H9 (cell line): ENCODE measurements at regions not wholly inside any gene's neighbourhood (a gene's known extent, or its start where the extent isn't known, plus 50 kb on each side); places are given as distances from the start of the nearest gene placed in this dataset.

Experiments
- DNase-seq: peaks from one replicate; pipeline ENCODE4 v3.0.0-alpha.2; 2017
- H2AFZ ChIP-seq: one replicate; pipeline ENCODE4 v1.6.1; 2013; ENCODE audit warnings: mild to moderate bottlenecking, low read length, control low read depth, moderate library complexity
- H2AK5ac ChIP-seq: 2 replicates; pipeline ENCODE4 v1.6.1; 2013; ENCODE audit warnings: low read length, control low read depth, mixed read lengths; ENCODE audit not compliant: insufficient read length
- H2BK120ac ChIP-seq: one replicate; pipeline ENCODE4 v1.6.1; 2013; ENCODE audit warnings: low read depth, mild to moderate bottlenecking, low read length, control low read depth, inconsistent platforms; ENCODE audit not compliant: poor library complexity, severe bottlenecking
- H2BK12ac ChIP-seq: 2 replicates; pipeline ENCODE4 v1.6.1; 2013; ENCODE audit warnings: low read length, control low read depth, mixed read lengths, low read depth; ENCODE audit not compliant: insufficient read length
- H2BK15ac ChIP-seq: 2 replicates; pipeline ENCODE4 v1.6.1; 2013; ENCODE audit warnings: low read depth, low read length, control low read depth
- H2BK20ac ChIP-seq: one replicate; pipeline ENCODE4 v1.6.1; 2013; ENCODE audit warnings: low read depth, mild to moderate bottlenecking, low read length, control low read depth, inconsistent platforms; ENCODE audit not compliant: poor library complexity, severe bottlenecking
- H2BK5ac ChIP-seq: 2 replicates; pipeline ENCODE4 v1.6.1; 2013; ENCODE audit warnings: low read length, control low read depth, mixed read lengths; ENCODE audit not compliant: insufficient read length
- H3K14ac ChIP-seq: 2 replicates; pipeline ENCODE4 v1.6.1; 2013; ENCODE audit warnings: low read length, control low read depth; ENCODE audit not compliant: insufficient read depth
- H3K18ac ChIP-seq: 2 replicates; pipeline ENCODE4 v1.6.1; 2013; ENCODE audit warnings: low read depth, mild to moderate bottlenecking, mixed read lengths, low read length, control low read depth; ENCODE audit not compliant: insufficient read length
- H3K23ac ChIP-seq: 2 replicates; pipeline ENCODE4 v1.6.1; 2013; ENCODE audit warnings: low read length, control low read depth, mixed read lengths, low read depth; ENCODE audit not compliant: insufficient read length
- H3K23me2 ChIP-seq: 2 replicates; pipeline ENCODE4 v1.6.1; 2013; ENCODE audit warnings: low read depth, mild to moderate bottlenecking, mixed read lengths, low read length, control low read depth; ENCODE audit not compliant: insufficient read length, poor library complexity, severe bottlenecking
- H3K27ac ChIP-seq: 2 replicates; pipeline ENCODE4 v1.5.1; 2013; ENCODE audit warnings: low read length, control low read depth, mixed read lengths, low read depth; ENCODE audit not compliant: insufficient read length
- H3K27me3 ChIP-seq: 2 replicates; pipeline ENCODE4 v1.6.1; 2013; ENCODE audit warnings: low read length, control low read depth, inconsistent platforms; ENCODE audit not compliant: insufficient read depth
- H3K4ac ChIP-seq: 2 replicates; pipeline ENCODE4 v1.6.1; 2013; ENCODE audit warnings: low read depth, mild to moderate bottlenecking, control low read depth, inconsistent platforms, low read length, moderate library complexity
- H3K4me1 ChIP-seq: 2 replicates; pipeline ENCODE4 v1.6.1; 2013; ENCODE audit warnings: low read length, control low read depth, inconsistent platforms; ENCODE audit not compliant: insufficient read depth
- H3K4me2 ChIP-seq: 2 replicates; pipeline ENCODE4 v1.6.1; 2013; ENCODE audit warnings: low read length, control low read depth, mixed read lengths; ENCODE audit not compliant: insufficient read length, insufficient read depth
- H3K56ac ChIP-seq: 2 replicates; pipeline ENCODE4 v1.6.1; 2013; ENCODE audit warnings: low read depth, mild to moderate bottlenecking, mixed read lengths, low read length, control low read depth; ENCODE audit not compliant: insufficient read length
- H3K79me1 ChIP-seq: 2 replicates; pipeline ENCODE4 v1.6.1; 2013; ENCODE audit warnings: low read depth, mild to moderate bottlenecking, moderate library complexity, low read length, control low read depth, inconsistent platforms; ENCODE audit not compliant: insufficient read depth, poor library complexity, severe bottlenecking
- H3K79me2 ChIP-seq: 2 replicates; pipeline ENCODE4 v1.6.1; 2013; ENCODE audit warnings: low read length, control low read depth, inconsistent platforms; ENCODE audit not compliant: insufficient read depth
- H3K9ac ChIP-seq: 2 replicates; pipeline ENCODE4 v1.6.1; 2013; ENCODE audit warnings: low read length, control low read depth, mixed read lengths; ENCODE audit not compliant: insufficient read length; ENCODE audit errors: extremely low read depth
- H3K9me3 ChIP-seq: one replicate; pipeline ENCODE4 v1.6.1; 2013; ENCODE audit warnings: low read depth, low read length, inconsistent platforms; ENCODE audit not compliant: control insufficient read depth
- H3T11ph ChIP-seq: one replicate; pipeline ENCODE4 v1.6.1; 2013; ENCODE audit warnings: mild to moderate bottlenecking, low read length, control low read depth, inconsistent platforms
- H4K20me1 ChIP-seq: one replicate; pipeline ENCODE4 v1.6.1; 2013; ENCODE audit not compliant: control insufficient read depth, insufficient read length, insufficient read depth
- H4K5ac ChIP-seq: 2 replicates; pipeline ENCODE4 v1.6.1; 2013; ENCODE audit warnings: low read depth, mild to moderate bottlenecking, mixed read lengths, low read length, control low read depth; ENCODE audit not compliant: insufficient read length
- H4K8ac ChIP-seq: replicated peaks from 2 replicates; pipeline ENCODE4 v1.6.1; 2013; ENCODE audit warnings: low read length, control low read depth, mixed read lengths, low read depth; ENCODE audit not compliant: insufficient read length
- H4K91ac ChIP-seq: 2 replicates; pipeline ENCODE4 v1.6.1; 2013; ENCODE audit warnings: low read depth, mild to moderate bottlenecking, moderate library complexity, mixed read lengths, low read length, control low read depth; ENCODE audit not compliant: insufficient read length
- H3K27ac Mint-ChIP-seq, 3 experiments: 2 replicates in 2 of 3; 3 replicates in 1 of 3; pipeline ENCODE4 v1.8.0; 2020 to 2021; ENCODE audit warnings: mixed read lengths in 3 of 3, mild to moderate bottlenecking in 1 of 3, moderate library complexity in 1 of 3
- H3K27me3 Mint-ChIP-seq: 2 replicates; pipeline ENCODE4 v1.8.0; 2021; ENCODE audit warnings: low read depth, mild to moderate bottlenecking, moderate library complexity, mixed read lengths
- H3K36me3 Mint-ChIP-seq, 3 experiments: 2 replicates in 2 of 3; 3 replicates in 1 of 3; pipeline ENCODE4 v1.8.0; 2020 to 2021; ENCODE audit warnings: low read depth in 3 of 3, mixed read lengths in 3 of 3; ENCODE audit not compliant: insufficient read depth in 1 of 3
- H3K4me1 Mint-ChIP-seq, 2 experiments: 2 replicates each; pipeline ENCODE4 v1.8.0; 2020; ENCODE audit warnings: mixed read lengths in 2 of 2
- H3K4me3 Mint-ChIP-seq, 2 experiments: 2 replicates in 1 of 2; 3 replicates in 1 of 2; pipeline ENCODE4 v1.8.0; 2020 to 2021; ENCODE audit warnings: mild to moderate bottlenecking in 2 of 2, mixed read lengths in 2 of 2, moderate library complexity in 1 of 2
- H3K9me3 Mint-ChIP-seq, 2 experiments: 2 replicates in 1 of 2; 3 replicates in 1 of 2; pipeline ENCODE4 v1.8.0; 2020; ENCODE audit warnings: mild to moderate bottlenecking in 2 of 2, mixed read lengths in 2 of 2, moderate library complexity in 1 of 2
- CTCF ChIP-seq: fragments of 200-600 bp; sonication (generic); conservative IDR thresholded peaks from 3 replicates; pipeline ENCODE4 v1.8.0; 2021; ENCODE audit warnings: antibody characterized with exemption, mild to moderate bottlenecking
- WGBS: extraction: QIAGEN DNeasy Blood & Tissue Kit; methylation state at CpG from one replicate; pipeline ENCODE4 v1.1.7; 2013; ENCODE audit warnings: missing lambda C conversion rate, low lambda C conversion rate, mixed read lengths; ENCODE audit not compliant: insufficient read length; ENCODE audit errors: extremely low coverage; 5-methylcytosine and 5-hydroxymethylcytosine counted together

DNA sequence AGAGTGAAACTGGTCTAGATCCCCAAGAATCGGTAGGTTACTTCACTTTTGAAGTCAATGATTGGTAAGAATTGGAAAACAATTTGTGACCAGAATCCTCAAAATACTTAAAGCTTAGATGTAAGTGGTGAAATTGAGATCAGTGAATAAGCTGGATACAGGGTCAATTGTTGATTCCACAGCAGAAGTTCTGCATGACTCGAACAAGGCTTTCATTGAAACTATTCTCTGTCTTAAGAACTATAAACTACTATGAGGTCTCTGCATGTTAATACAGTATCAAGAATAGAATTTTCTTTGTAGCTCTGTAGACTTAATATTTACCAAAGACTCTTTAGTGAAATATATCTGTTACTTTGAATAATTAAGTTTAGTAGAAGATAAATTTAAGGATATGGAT, 324.2 kb upstream of the FIGN start:
- Histone ChIP-seq H2BK12ac (no peak overlapping the region), H3K4ac (no peak overlapping the region), H2BK15ac (no peak overlapping the region), H3K4me1 (no peaks in the 10 kb centered on the region), H3K27ac (no peak overlapping the region), H3K23me2 (no peaks in the 10 kb centered on the region), H3K9ac (no peak overlapping the region), H2BK20ac (no peak overlapping the region), H2BK5ac (no peak overlapping the region), H3K4me2 (no peak overlapping the region), H3K79me2 (no peaks in the 10 kb centered on the region), H3K18ac (no peak overlapping the region), H4K8ac (no peak overlapping the region), H2BK120ac (no peak overlapping the region), H4K5ac (no peak overlapping the region), H2AK5ac (no peak overlapping the region), H3K27me3 (no peaks in the 10 kb centered on the region), H3K14ac (no peak overlapping the region), H3K56ac (no peak overlapping the region), H4K20me1 (no peaks in the 10 kb centered on the region), H3T11ph (no peak overlapping the region), H3K23ac (no peak overlapping the region), H4K91ac (no peak overlapping the region), H3K9me3 (no peaks in the 10 kb centered on the region), H2AFZ (no peak overlapping the region), H3K79me1 (no peaks in the 10 kb centered on the region)
- no peaks in the 10 kb centered on the region for H3K36me3 Mint-ChIP-seq
- TF ChIP-seq CTCF = no peak
- H3K27me3 Mint-ChIP-seq = no peaks in the 10 kb centered on the region
- H3K9me3 Mint-ChIP-seq = no peaks in the 10 kb centered on the region
- no peak overlapping the region for H3K27ac Mint-ChIP-seq
- H3K4me1 Mint-ChIP-seq = peaks cover 3 to 4% of the 10 kb centered on the region in 2 experiments; a peak in 2 of 4 replicates
- H3K4me3 Mint-ChIP-seq = no peak overlapping the region
- no CpG with 5 or more reads among the region's 2 CpGs for WGBS
- no peak for DNase-seq
